Stimulated activated CD8-positive, alpha-beta memory T cell treated with anti-CD3 and anti-CD28 coated beads, Interleukin-15, amount 100 ng/mL, for 48 hours (primary cell): ENCODE measurements at regions not wholly inside any gene's neighbourhood (a gene's known extent, or its start where the extent isn't known, plus 50 kb on each side); places are given as distances from the start of the nearest gene placed in this dataset.

Source experiments
- DNase-seq, 2 donors: peaks; one replicate each; pipeline ENCODE4 v3.0.0-alpha.2; 2020; ENCODE audit warnings: low read depth in 2 of 2

DNA sequence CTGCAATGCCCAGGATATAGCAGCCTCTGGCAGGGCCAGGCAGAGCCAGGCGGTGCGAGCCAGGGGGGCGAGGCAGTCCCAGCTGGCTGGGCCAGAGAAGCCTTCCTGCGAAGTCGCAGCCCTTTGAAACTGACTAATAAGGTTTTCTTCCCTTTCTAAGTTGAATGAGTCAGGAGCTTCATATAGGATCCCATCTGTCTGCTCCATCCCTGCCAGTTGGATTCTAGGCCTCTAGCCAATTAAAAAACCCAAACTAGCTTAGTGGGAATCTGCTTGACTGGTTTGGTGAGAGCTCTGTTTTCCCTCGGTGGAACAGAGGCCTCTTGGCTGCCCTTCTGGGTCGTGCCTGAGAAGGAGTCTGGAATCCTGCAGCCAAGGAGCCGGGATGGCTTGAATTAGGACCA is 70.1 kb upstream of the RAPGEF1 start:
- DNase-seq: no peak

DNA sequence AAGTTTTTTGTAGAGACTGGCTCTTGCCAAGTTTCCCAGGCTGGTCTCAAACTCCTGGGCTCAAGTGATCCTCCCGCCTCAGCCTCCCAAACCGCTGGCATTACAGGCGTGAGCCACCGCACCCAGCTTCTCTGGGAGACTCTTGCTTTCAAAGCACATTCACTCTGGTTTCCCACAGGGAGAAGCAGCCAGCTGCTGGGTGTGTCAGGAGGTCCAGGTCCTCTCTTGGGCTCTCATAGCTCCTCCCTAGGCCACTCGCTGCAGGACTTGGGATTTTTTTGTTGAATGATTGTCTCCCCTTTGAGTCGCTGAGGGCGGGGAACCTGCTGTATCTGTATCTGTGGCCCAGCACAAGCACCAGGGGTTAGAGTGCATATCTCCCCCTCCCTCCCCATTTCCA is 68.4 kb upstream of the RAPGEF1 start:
- no peak for DNase-seq

DNA sequence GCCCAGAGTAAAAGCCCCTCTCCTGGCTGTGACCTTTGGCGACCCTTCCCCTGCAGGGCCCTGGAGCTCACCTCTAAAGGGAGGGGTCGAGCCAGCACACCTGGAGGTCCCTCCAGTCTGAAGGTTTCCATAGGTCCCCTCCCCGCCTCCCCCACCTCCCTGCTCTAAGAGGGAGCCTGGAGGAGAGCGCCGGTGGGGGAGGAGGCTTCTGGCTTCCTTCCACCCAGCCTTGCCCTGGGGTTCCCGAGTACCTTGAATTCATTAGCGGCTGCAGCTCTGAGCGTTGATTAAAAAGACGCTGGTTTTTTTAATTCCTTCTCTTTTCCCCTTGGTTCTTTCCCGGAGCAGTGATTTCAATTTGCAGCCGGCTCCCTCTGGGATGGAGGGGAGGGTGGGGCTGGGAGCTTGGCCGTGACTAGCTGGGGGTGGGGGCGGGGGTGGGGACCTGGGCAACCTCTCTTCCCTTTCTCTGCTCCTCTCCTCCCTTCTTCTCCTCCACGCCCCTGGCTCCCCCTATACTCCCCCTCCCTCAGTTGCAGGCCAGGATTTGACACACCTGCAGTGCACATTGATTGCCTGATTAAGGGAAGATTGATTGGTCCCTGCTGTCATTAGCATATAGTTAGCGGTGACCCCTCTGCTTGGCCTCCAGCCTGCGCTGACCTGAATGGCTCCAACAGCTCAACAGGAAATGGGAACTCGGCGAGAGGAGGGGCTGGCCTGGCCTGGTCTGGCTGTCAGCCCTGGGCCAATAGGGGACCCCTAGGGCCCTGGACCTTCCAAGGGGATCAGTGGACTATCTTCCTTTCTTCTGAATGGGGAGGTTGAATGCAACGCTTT is 67.5 kb upstream of the RAPGEF1 start:
- DNase-seq: no peak

DNA sequence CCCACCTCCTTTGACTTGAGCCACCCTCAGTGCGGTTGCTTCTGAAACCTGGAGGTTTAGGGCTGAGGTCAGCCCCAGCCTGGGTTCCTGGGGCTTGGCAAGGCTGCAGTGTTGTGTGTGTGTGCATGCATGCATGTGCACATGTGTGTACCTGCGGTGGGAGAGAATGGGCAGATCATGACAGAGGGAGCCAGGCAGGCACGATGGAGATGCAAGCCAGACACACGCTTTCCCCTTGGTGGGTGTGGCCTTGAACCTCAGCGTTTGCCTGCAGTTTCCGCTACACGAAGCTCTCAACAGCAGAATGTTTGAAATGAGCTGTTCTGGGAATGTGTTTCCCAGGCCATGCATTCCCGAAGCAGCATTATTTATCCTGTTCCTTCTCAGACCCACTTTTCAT is 65.9 kb upstream of the RAPGEF1 start:
- DNase-seq: no peak

DNA sequence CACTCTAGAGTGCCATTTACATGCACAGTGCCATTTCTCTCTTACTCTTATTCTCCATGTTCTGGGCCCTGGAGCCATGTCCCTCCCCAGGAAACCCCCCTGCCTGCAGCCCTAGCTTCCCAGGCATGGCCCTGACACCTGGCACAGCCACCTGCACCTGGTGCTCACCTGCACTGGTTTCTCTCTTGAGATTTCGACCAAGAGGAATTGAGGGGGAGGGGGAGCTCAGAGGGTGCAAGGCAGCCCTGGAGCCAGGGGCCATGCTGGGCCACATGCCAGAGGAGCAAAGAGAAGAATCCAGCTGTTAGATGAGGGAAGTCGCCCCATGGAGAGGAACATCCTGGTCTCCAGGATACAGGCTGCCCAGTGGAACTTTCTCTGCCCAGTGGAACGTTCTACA is 65.0 kb upstream of the RAPGEF1 start:
- DNase-seq: no peak

DNA sequence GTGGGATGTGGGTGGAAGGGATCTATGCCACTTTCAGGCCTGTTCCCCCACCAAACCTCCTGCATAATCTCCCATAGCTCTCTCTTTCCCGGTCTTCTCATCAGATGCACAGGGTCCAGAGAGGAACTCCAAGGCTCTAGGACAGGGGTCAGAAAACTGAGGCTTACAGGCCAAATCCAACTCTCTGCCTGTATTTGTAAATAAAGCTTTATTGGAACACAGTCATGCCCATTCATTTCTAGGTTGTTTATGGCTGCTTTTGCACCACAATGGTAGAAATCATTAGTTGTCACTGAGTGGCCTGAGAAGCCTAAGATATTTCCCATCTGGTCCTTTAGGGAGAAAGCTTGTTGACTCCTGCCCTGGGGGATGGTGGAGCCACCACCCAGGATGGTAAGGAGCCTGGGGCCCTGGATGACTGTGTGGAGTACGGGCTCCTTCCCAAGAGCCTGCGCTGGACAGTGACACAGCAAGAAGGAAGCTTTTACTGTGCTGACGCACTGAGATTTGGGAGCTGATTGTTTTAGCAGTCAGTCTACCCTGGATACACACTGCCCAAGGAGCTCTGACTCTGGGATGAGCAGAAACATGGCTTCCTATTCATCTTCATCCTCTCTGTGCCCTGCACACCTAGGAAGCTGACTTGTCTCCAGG is 64.0 kb upstream of the RAPGEF1 start:
- DNase-seq: no peak

DNA sequence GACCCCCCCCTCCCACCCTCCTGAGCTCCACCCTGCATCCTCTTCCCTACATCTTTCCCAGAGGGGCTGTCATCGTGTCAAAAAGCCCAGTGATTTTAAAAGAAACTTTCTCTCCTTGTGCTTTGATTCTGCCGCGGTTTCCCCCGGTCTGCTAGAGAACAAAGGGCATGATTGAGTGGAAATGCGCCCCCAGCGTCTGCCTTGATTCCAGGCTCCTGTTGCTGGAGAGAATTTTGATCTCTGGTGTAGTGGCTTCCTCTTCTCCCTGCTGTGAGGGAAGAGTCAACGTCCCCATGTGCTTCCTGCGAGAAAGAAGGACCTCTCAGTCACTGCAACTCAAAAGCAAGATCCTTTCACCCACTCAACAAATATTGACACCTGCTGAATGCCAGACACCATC is 61.9 kb upstream of the RAPGEF1 start:
- no peak for DNase-seq

DNA sequence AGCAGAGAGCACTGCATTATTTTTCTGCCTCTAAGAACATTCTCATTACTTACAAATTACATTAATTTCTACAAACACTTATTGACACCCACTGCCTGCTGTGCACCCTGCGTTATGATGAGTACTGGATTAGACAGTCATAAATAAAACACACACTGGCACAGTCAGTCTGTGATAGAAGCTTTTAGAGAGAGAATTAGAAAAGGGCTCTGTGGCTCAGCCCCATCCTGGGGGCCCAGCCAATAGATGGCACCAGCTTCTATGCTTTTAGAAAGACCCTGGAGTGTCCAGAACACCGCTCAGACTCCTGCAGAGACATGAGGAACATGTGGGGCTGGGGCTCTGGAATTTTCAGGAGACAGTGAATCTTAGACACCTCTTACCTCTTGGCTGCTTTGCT is 61.0 kb upstream of the RAPGEF1 start:
- DNase-seq: no peak

DNA sequence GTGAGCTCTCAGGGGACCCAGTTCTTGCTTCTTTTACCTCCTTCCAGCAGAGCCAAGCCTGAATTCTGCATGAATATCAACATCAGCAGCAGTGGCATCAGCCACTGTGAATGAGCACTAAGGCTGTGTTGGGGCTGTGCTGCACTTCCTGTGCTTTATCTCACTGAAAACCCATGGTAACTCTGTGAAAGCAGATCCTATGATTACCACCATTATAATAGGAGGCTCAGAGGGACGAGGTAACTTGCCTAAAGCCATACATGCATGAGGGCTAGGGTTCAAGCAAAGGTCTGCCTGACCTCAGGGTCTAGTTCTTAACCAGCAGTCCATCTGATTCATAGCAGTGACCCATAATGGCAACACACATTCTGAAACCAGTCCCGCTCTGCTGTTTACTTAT is 60.5 kb upstream of the RAPGEF1 start:
- no peak for DNase-seq

DNA sequence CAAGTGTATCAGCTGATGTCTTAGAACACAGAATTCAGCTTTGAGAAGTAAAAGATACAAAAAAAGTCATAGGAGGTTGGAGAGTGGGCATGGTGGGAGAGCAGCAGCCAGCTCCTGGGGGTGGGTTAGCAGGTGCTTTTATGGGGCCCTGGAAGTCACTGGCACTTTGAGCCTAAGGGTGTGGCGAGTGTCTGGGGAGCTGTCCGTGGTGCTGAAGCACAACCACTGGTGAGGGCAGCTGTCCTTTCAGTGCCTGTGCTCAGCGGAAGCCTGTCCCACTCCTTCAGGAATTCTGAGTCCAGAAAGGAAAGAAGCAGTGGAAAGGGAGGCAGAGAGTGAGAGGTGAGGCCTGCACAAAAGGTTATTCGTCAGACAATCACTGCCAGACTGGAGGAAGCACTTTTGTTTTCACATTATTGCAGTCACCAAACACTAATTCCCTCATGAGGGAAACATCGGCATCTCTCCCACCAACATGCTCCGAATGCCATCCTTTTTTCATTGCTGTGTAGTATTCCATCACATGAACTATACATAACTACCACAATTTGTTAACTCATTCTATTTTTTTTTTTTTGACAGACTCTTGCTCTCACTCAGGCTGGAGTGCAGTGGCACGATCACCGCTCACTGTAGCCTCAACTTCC is 59.4 kb upstream of the RAPGEF1 start:
- DNase-seq: peak in 1 of 2 donors; percentile 12

DNA sequence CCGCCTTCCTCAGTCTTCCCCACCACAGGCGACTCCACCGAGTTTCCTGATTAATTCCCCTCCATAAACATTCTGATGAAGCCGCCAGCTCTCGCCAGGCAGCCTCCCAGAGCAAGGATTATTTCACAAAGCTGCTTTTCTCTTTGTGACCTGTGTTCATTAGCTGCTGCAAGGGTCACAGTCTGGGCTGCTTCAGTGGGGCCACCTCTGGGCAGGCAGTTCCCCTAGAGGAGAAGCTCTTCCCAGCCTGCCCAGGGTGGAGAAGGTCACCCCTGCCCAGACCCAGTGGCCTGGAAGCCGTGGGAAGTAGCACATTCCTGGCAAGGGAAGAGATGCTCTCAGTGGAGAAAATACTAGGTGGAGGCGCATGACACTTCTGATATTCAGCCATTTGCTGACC is 58.4 kb upstream of the RAPGEF1 start:
- no peak for DNase-seq

DNA sequence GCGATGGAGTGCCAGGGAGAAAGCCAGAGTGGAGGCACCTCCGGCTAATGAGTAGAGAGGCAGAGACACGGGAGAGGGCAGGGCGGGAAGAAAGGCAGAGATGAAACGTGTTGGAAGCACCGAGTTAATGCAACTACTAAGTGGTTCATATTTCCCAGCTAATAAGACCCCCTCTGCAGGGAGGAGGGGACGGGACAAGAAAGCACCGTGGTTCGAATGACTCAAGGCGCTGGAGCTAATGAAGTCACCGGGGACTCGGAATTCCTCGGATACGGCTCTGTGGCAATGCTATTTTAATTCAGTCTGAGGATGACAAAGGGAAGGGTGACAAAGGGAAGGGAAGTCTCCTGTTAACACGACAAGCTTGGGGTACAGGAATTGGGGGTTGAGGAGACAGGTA is 54.5 kb upstream of the RAPGEF1 start:
- DNase-seq: no peak

DNA sequence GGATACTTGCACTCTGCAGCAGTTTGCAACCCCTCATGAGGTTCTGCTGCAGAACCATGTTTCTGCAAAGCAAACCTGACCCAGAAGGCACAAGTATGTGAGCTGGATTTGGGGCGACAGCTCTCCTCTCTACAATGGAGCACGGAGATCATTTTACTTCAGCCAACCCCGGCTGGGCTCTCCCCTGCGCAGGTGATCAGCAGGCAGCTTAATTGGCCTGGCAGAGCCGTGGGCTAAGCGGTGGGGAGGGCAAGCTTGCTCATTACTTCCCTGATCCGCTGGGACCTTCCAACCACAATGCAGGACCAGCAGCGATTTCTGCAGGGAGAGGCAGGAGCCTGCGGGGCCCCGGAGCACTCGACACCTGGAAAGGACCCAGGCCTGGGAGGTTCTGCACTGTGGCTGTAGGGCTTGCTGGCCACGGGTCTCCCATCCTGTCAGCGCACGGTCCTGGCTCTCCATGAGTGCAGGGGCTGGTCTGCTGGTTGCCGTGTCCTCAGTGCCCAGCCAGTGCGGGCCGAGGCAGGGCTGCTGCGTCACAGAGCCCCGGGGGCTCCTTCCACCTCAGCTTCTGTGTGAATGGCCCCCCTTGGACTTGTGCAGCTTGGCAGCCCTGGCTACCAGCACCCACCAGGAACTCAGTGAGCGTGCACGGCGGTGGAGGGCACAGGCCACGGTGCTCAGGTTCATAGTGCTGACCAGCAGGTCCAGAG is 51.8 kb upstream of the RAPGEF1 start:
- no peak for DNase-seq
